CD4-positive, CD25-positive, alpha-beta regulatory T cell (primary cell): ENCODE measurements at regions not wholly inside any gene's neighbourhood (a gene's known extent, or its start where the extent isn't known, plus 50 kb on each side); places are given as distances from the start of the nearest gene placed in this dataset.
"Not testable (repeated sequence)": the region's sequence is repeated elsewhere in the genome, so short reads cannot be mapped to it uniquely, and the experiment has no call there.

Experiments
- ATAC-seq, 2 donors: fragments of 150-1000 bp; cut with Tn5 transposase; one replicate each; pipeline ENCODE4 v1.10.0; 2021; ENCODE audit warnings: low read depth in 2 of 2, moderate number of reproducible peaks in 2 of 2, moderate library complexity in 1 of 2
- DNase-seq, 3 donors: peaks; one replicate each; pipeline versions ENCODE4 v3.0.0 to v3.0.0-alpha.2; 2012 to 2022; ENCODE audit warnings: mixed read lengths in 1 of 3
- H3K27ac ChIP-seq: one replicate; pipeline ENCODE4 v1.7.0; 2013; ENCODE audit warnings: mild to moderate bottlenecking, low read length; ENCODE audit not compliant: insufficient read depth, poor library complexity, severe bottlenecking
- H3K27me3 ChIP-seq: one replicate; pipeline ENCODE4 v1.7.0; 2013; ENCODE audit warnings: low read length; ENCODE audit not compliant: control insufficient read depth, insufficient read depth
- H3K36me3 ChIP-seq: one replicate; pipeline ENCODE4 v1.7.0; 2013; ENCODE audit warnings: mild to moderate bottlenecking, low read length, moderate library complexity; ENCODE audit not compliant: control insufficient read depth, insufficient read depth
- H3K4me1 ChIP-seq: 2 replicates; pipeline ENCODE4 v1.7.0; 2013; ENCODE audit warnings: mild to moderate bottlenecking, low read length; ENCODE audit not compliant: insufficient read depth, control insufficient read depth, poor library complexity, severe bottlenecking
- H3K4me3 ChIP-seq: one replicate; pipeline ENCODE4 v1.7.0; 2013; ENCODE audit warnings: low read depth, mild to moderate bottlenecking, low read length, moderate library complexity
- H3K9me3 ChIP-seq, 2 experiments: 1 replicate in 1 of 2; 2 replicates in 1 of 2; pipeline ENCODE4 v1.7.0; 2013; ENCODE audit warnings: low read length in 2 of 2, mild to moderate bottlenecking in 1 of 2, moderate library complexity in 1 of 2; ENCODE audit not compliant: control insufficient read depth in 2 of 2
- H3K27ac Mint-ChIP-seq, 3 donors: one replicate each; pipeline ENCODE4 v1.8.0; 2020 to 2022; ENCODE audit warnings: mild to moderate bottlenecking in 3 of 3, mixed read lengths in 3 of 3, moderate library complexity in 2 of 3
- H3K27me3 Mint-ChIP-seq: one replicate; pipeline ENCODE4 v1.8.0; 2022; ENCODE audit warnings: mild to moderate bottlenecking, mixed read lengths
- H3K36me3 Mint-ChIP-seq: one replicate; pipeline ENCODE4 v1.8.0; 2020; ENCODE audit warnings: mixed read lengths
- H3K4me1 Mint-ChIP-seq, 4 donors: one replicate each; pipeline ENCODE4 v1.8.0; 2020 to 2022; ENCODE audit warnings: mixed read lengths in 4 of 4, mild to moderate bottlenecking in 1 of 4
- H3K4me3 Mint-ChIP-seq, 4 donors: one replicate each; pipeline ENCODE4 v1.8.0; 2020 to 2022; ENCODE audit warnings: mild to moderate bottlenecking in 4 of 4, mixed read lengths in 4 of 4, moderate library complexity in 3 of 4
- H3K9me3 Mint-ChIP-seq, 7 donors: one replicate each; pipeline ENCODE4 v1.8.0; 2020 to 2022; ENCODE audit warnings: mixed read lengths in 7 of 7, mild to moderate bottlenecking in 3 of 7, moderate library complexity in 2 of 7

GRCh38 chr11:81804858-81805257 is 928.8 kb downstream of the FAM181B start:
- Mint-ChIP-seq H3K27me3 (no peaks in the 10 kb centered on the region), H3K36me3 (no peaks in the 10 kb centered on the region), H3K27ac (no peak overlapping the region), H3K4me1 (peaks cover 0 to 4% (median 0%) of the 10 kb centered on the region in 4 donors), H3K9me3 (peaks cover 0 to 7% (median 0%) of the 10 kb centered on the region in 7 donors), H3K4me3 (no peak overlapping the region)
- Histone ChIP-seq H3K27me3 (no peaks in the 10 kb centered on the region), H3K27ac (no peak overlapping the region), H3K36me3 (no peaks in the 10 kb centered on the region), H3K4me3 (no peak overlapping the region), H3K4me1 (no peaks in the 10 kb centered on the region), H3K9me3 (no peaks in the 10 kb centered on the region)
- no peak for ATAC-seq
- DNase-seq: no peak

GRCh38 chr11:81802591-81802990 is 931.1 kb downstream of the FAM181B start:
- H3K27ac Mint-ChIP-seq: peak overlapping the region in 1 of 3 donors; percentile 7
- peaks cover 0 to 7% (median 0%) of the 10 kb centered on the region in 7 donors for H3K9me3 Mint-ChIP-seq
- H3K4me3 ChIP-seq: no peak overlapping the region
- no peaks in the 10 kb centered on the region for H3K36me3 ChIP-seq
- H3K9me3 ChIP-seq: no peaks in the 10 kb centered on the region
- H3K36me3 Mint-ChIP-seq: no peaks in the 10 kb centered on the region
- H3K27ac ChIP-seq: no peak overlapping the region
- H3K27me3 Mint-ChIP-seq: peaks cover 4% of the 10 kb centered on the region
- H3K4me3 Mint-ChIP-seq: no peak overlapping the region
- H3K4me1 Mint-ChIP-seq: peaks cover 0 to 7% (median 0%) of the 10 kb centered on the region in 4 donors
- DNase-seq (no peak), ATAC-seq (no peak)
- no peaks in the 10 kb centered on the region for H3K27me3 ChIP-seq
- H3K4me1 ChIP-seq: no peaks in the 10 kb centered on the region

DNA sequence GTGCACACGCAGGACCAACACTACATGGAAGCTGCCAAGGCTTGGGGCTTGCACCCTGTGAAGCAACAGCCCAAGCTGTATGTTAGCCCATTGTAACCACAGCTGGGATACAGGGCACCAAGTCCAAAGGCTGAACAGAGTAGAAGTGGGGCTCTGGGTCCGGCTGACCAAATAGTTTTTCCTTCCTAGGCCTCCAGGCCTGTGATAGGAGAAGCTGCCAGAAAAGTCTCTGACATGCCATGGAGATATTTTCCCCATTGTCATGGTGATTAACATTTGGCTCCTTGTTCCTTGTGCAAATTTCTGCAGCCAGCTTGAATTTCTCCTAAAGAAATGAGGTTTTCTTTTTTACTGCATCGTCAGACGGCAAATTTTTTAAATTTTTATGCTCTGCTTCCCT is 941.2 kb downstream of the FAM181B start:
- H3K27me3 Mint-ChIP-seq: no peaks in the 10 kb centered on the region
- H3K27ac ChIP-seq: no peak overlapping the region
- H3K4me3 ChIP-seq: no peak overlapping the region
- ATAC-seq (no peak), DNase-seq (no peak)
- H3K36me3 Mint-ChIP-seq: no peaks in the 10 kb centered on the region
- H3K27ac Mint-ChIP-seq: no peak overlapping the region
- H3K9me3 ChIP-seq: no peaks in the 10 kb centered on the region
- H3K4me1 ChIP-seq: no peaks in the 10 kb centered on the region
- H3K4me3 Mint-ChIP-seq: no peak overlapping the region
- no peaks in the 10 kb centered on the region for H3K36me3 ChIP-seq
- H3K9me3 Mint-ChIP-seq: peaks cover 0 to 1% (median 0%) of the 10 kb centered on the region in 7 donors
- peaks cover 2 to 9% (median 6%) of the 10 kb centered on the region in 4 donors for H3K4me1 Mint-ChIP-seq
- no peaks in the 10 kb centered on the region for H3K27me3 ChIP-seq

DNA sequence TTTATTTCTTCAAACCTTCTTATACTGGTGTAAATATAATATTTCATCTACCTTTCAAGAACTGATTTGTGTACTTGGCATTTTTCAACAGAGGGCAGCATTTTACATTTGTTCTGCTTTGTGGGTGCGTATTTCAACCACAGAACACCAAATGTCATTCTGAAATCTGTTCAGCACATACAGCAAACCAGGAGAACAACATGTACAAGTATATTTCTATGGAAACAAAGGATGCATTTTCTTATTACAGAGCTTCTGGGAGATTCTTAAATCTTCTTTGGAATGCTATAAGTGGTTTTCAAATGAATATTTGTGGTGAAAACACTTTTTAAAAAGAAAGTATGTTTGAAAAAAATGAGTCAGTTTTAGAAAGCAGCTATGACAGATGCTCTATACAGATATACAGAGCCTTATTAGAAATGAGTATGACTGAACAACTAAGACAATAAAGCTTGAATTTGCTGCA is 946.0 kb downstream of the FAM181B start:
- ATAC-seq: no peak
- H3K27ac ChIP-seq: no peak overlapping the region
- no peaks in the 10 kb centered on the region for H3K36me3 Mint-ChIP-seq
- no peaks in the 10 kb centered on the region for H3K9me3 Mint-ChIP-seq
- no peaks in the 10 kb centered on the region for H3K36me3 ChIP-seq
- no peaks in the 10 kb centered on the region for H3K27me3 ChIP-seq
- no peak overlapping the region for H3K27ac Mint-ChIP-seq
- peaks cover 2 to 9% (median 6%) of the 10 kb centered on the region in 4 donors for H3K4me1 Mint-ChIP-seq
- no peaks in the 10 kb centered on the region for H3K27me3 Mint-ChIP-seq
- no peaks in the 10 kb centered on the region for H3K4me1 ChIP-seq
- no peak overlapping the region for H3K4me3 Mint-ChIP-seq
- H3K9me3 ChIP-seq: no peaks in the 10 kb centered on the region
- H3K4me3 ChIP-seq: no peak overlapping the region
- DNase-seq: peak in 2 of 3 donors; percentile 38 to 42

GRCh38 chr11:81772166-81772565 is 961.5 kb downstream of the FAM181B start:
- no peak for DNase-seq
- no peak for ATAC-seq
- Histone ChIP-seq H3K4me3 (no peak overlapping the region), H3K9me3 (no peaks in the 10 kb centered on the region), H3K27ac (no peak overlapping the region), H3K27me3 (peaks cover 1% of the 10 kb centered on the region), H3K4me1 (no peaks in the 10 kb centered on the region), H3K36me3 (no peaks in the 10 kb centered on the region)
- Mint-ChIP-seq H3K36me3 (no peaks in the 10 kb centered on the region), H3K4me1 (no peaks in the 10 kb centered on the region), H3K4me3 (no peak overlapping the region), H3K27ac (no peak overlapping the region), H3K27me3 (no peaks in the 10 kb centered on the region), H3K9me3 (no peaks in the 10 kb centered on the region)

GRCh38 chr11:81769906-81770305 is 963.8 kb downstream of the FAM181B start:
- not testable (repeated sequence) for ATAC-seq

DNA sequence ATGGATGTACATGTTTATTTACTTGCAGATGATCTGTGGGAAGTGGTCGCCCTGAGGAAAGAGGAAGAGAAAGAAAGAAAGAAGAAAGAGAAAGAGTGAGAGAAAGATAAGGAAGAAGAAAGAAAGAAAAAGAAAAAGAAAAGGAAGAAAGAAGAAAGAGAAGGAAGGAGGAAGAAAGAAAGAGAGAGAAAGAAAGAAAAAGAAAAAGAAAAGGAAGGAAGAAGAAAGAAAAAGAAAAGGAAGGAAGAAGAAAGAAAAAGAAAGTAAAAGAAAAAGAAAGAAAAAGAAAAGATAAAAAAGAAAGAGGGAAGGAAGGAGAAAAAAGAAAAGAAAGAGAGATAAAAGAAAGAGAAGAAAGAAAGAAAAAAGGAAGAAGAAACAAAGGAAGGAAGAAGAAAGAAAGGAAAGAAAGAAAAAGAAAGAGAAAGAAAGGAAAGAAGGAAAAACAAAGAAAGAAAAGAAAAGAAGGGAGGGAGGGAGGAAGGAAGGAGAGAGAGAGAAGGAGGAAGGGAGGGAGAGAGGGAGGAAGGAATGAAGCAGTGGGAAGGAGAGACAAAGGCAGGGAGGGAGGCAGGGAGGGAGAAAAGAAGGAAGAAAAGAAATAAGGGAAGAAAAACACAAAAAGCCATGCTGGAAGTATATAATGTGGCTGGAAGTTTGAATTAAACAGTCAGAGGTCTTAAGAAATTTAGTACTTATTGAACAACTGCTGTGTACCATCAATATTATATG is 976.6 kb downstream of the FAM181B start:
- Mint-ChIP-seq H3K4me1 (peaks cover 0 to 3% (median 0%) of the 10 kb centered on the region in 4 donors), H3K4me3 (no peak overlapping the region), H3K27ac (no peak overlapping the region), H3K36me3 (no peaks in the 10 kb centered on the region), H3K9me3 (no peaks in the 10 kb centered on the region), H3K27me3 (no peaks in the 10 kb centered on the region)
- no peak for ATAC-seq
- Histone ChIP-seq H3K27ac (no peak overlapping the region), H3K36me3 (no peaks in the 10 kb centered on the region), H3K9me3 (no peaks in the 10 kb centered on the region), H3K4me1 (no peaks in the 10 kb centered on the region), H3K4me3 (no peak overlapping the region), H3K27me3 (no peaks in the 10 kb centered on the region)
- no peak for DNase-seq

More at GRCh38 chr11:81769906-81770305, 963.8 kb downstream of the FAM181B start:
- H3K27ac Mint-ChIP-seq, H3K27me3 Mint-ChIP-seq, H3K9me3 ChIP-seq, H3K27me3 ChIP-seq, H3K4me3 ChIP-seq, H3K4me1 ChIP-seq, H3K36me3 ChIP-seq, DNase-seq, H3K36me3 Mint-ChIP-seq, H3K4me3 Mint-ChIP-seq, H3K9me3 Mint-ChIP-seq, H3K4me1 Mint-ChIP-seq, H3K27ac ChIP-seq: not testable (repeated sequence)

GRCh38 chr11:81749245-81749644 is 984.4 kb downstream of the FAM181B start:
- ATAC-seq (no peak), DNase-seq (no peak)
- no peak overlapping the region for H3K27ac Mint-ChIP-seq
- peaks cover 3% of the 10 kb centered on the region for H3K27me3 ChIP-seq
- no peaks in the 10 kb centered on the region for H3K4me1 ChIP-seq
- H3K27me3 Mint-ChIP-seq: no peaks in the 10 kb centered on the region
- no peaks in the 10 kb centered on the region for H3K9me3 ChIP-seq
- no peaks in the 10 kb centered on the region for H3K9me3 Mint-ChIP-seq
- no peaks in the 10 kb centered on the region for H3K4me1 Mint-ChIP-seq
- H3K36me3 ChIP-seq: no peaks in the 10 kb centered on the region
- no peaks in the 10 kb centered on the region for H3K36me3 Mint-ChIP-seq
- H3K4me3 Mint-ChIP-seq: no peak overlapping the region
- H3K27ac ChIP-seq: no peak overlapping the region
- H3K4me3 ChIP-seq: no peak overlapping the region
